GM13976 (cell line): ENCODE measurements at regions not wholly inside any gene's neighbourhood (a gene's known extent, or its start where the extent isn't known, plus 50 kb on each side); places are given as distances from the start of the nearest gene placed in this dataset.

Source experiments
- DNase-seq: peaks from one replicate; pipeline ENCODE4 v3.0.0; 2012; ENCODE audit warnings: low spot score
- CTCF ChIP-seq: IDR thresholded peaks from 2 replicates; pipeline ENCODE4 v1.5.1; 2012; ENCODE audit warnings: borderline replicate concordance, mild to moderate bottlenecking; ENCODE audit not compliant: insufficient read depth; ENCODE audit errors: extremely low read depth, missing control alignments, control extremely low read depth
- in situ Hi-C: fragments of 300-500 bp; cut with MboI; formaldehyde crosslinking; loops from one replicate; pipeline ENCODE4 v1.12.0; 2022; ENCODE audit warnings: low sequenced_read_pairs, mixed read lengths, inconsistent platforms; ENCODE audit not compliant: unreplicated experiment

- in situ Hi-C loops = no loop called here
- DNase-seq = no peak
- TF ChIP-seq CTCF = no peak
Measured at GRCh38 chr5:166068547-166069335, 2222.7 kb upstream of the WWC1 start.

- in situ Hi-C loops = no loop called here
- DNase-seq = no peak
- no peak for TF ChIP-seq CTCF
Measured at GRCh38 chr5:166073901-166074581, 2217.4 kb upstream of the WWC1 start.

GRCh38 chr5:166074582-166075481 is 2216.6 kb upstream of the WWC1 start:
- DNase-seq = no peak
- in situ Hi-C loops = no loop called here
- no peak for TF ChIP-seq CTCF

GRCh38 chr5:166083183-166083959 is 2208.1 kb upstream of the WWC1 start:
- DNase-seq = no peak
- no peak for TF ChIP-seq CTCF
- in situ Hi-C loops = no loop called here

- no peak for TF ChIP-seq CTCF
- no peak for DNase-seq
- in situ Hi-C loops = no loop called here
Measured at GRCh38 chr5:166086568-166086967, 2204.9 kb upstream of the WWC1 start.
